ENCODE measurements at regions not wholly inside any gene's neighbourhood (a gene's known extent, or its start where the extent isn't known, plus 50 kb on each side); places are given as distances from the start of the nearest gene placed in this dataset.

DNA sequence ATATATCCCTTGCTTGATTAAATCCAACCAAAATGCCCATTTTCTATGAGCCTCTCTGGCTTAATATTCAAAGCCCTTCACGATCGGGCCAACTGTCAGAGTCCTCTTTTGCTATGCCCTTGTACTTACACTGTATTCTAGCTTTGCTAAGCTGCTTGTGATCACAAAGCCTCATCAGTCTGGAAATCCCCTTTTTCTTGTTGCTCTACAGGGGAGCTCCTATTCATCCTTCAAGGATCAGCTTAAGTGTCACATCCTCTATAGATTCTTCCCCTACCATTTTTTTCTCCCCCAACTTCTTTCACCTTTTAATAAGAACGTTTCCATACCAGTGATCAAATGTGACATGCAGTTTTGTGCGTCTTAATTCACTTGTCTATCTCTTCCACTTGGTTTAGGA, 450.4 kb upstream of the CHD1 start:
- intact Hi-C loops (cut with micrococcal nuclease): no loop called here
- no peaks in the 10 kb centered on the region for H3K79me2 ChIP-seq (ENCODE audit: low read length)
- no peak overlapping the region for H3K4me2 ChIP-seq (ENCODE audit: low read length)
- H3K27ac ChIP-seq (ENCODE audit: low read length): no peak overlapping the region
- no peaks in the 10 kb centered on the region for H3K9me2 ChIP-seq (replicated peaks; ENCODE audit: low read length)
- H3K9me3 ChIP-seq (ENCODE audit: low read length): no peaks in the 10 kb centered on the region
- H3K9ac ChIP-seq (ENCODE audit: low read length): no peak overlapping the region
- H2AFZ ChIP-seq (ENCODE audit: low read length): no peak overlapping the region
- ChIA-PET POLR2A (ENCODE audit: unreplicated experiment) (no interaction called here), CTCF (no interaction called here)
- no peaks in the 10 kb centered on the region for H4K20me1 ChIP-seq (ENCODE audit: low read length)
- H3K36me3 ChIP-seq (ENCODE audit: low read depth, low read length): no peaks in the 10 kb centered on the region
- no peaks in the 10 kb centered on the region for H3K4me1 ChIP-seq (ENCODE audit: insufficient read depth, low read length)
- H3K4me3 ChIP-seq (ENCODE audit: low read length): no peak overlapping the region
- no TSS peak for BruUV-seq (replicated peaks)
- H3K27me3 ChIP-seq (ENCODE audit: low read length): no peaks in the 10 kb centered on the region
- no peak for TF ChIP-seq EZH2phosphoT487 (IDR thresholded peaks at IDR 0.05; ENCODE audit: borderline replicate concordance, low read length)
- TF ChIP-seq EZH2 (IDR thresholded peaks at IDR 0.05; ENCODE audit: low read length, unreplicated experiment): no peak
- TF ChIP-seq CTCF (conservative IDR thresholded peaks at IDR 0.05; ENCODE audit: low read depth, low read length): no peak
- no peaks in the 10 kb centered on the region for H3F3A ChIP-seq (ENCODE audit: low read length, unreplicated experiment)
- DNase-seq (no peak), ATAC-seq (no peak)

DNA sequence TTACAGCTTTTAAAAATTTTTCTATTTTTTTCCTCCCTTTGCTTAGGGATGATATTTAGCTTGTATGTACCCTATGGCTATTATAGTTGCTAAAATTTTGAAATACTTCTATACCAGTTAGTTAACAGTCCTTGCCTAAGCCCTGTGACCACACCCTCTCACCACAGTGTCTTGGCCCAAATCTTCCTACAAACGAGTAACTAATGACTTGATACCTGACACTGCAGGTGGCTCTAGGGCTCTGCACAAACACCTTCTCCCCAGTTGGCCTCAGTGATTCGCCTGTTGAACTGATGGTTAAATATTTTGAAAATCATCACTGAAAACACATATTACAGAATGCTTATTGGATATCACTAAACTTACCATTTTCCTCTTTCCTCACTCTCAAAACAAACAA, 449.6 kb upstream of the CHD1 start:
- no peak for DNase-seq
- Histone ChIP-seq H3K9ac (ENCODE audit: low read length) (no peak overlapping the region), H3K4me2 (ENCODE audit: low read length) (no peak overlapping the region), H3K27me3 (ENCODE audit: low read length) (no peaks in the 10 kb centered on the region), H3K9me2 (replicated peaks; ENCODE audit: low read length) (no peaks in the 10 kb centered on the region), H3K4me3 (ENCODE audit: low read length) (no peak overlapping the region), H4K20me1 (ENCODE audit: low read length) (no peaks in the 10 kb centered on the region), H2AFZ (ENCODE audit: low read length) (no peak overlapping the region), H3K4me1 (ENCODE audit: insufficient read depth, low read length) (no peaks in the 10 kb centered on the region), H3K79me2 (ENCODE audit: low read length) (no peaks in the 10 kb centered on the region), H3F3A (ENCODE audit: low read length, unreplicated experiment) (no peaks in the 10 kb centered on the region), H3K36me3 (ENCODE audit: low read depth, low read length) (no peaks in the 10 kb centered on the region), H3K27ac (ENCODE audit: low read length) (no peak overlapping the region), H3K9me3 (ENCODE audit: low read length) (no peaks in the 10 kb centered on the region)
- intact Hi-C loops (cut with micrococcal nuclease): no loop called here
- BruUV-seq (replicated peaks): no TSS peak
- ATAC-seq: no peak
- ChIA-PET POLR2A (ENCODE audit: unreplicated experiment) (no interaction called here), CTCF (no interaction called here)
- TF ChIP-seq EZH2phosphoT487 (IDR thresholded peaks at IDR 0.05; ENCODE audit: borderline replicate concordance, low read length) (no peak), EZH2 (IDR thresholded peaks at IDR 0.05; ENCODE audit: low read length, unreplicated experiment) (no peak), CTCF (conservative IDR thresholded peaks at IDR 0.05; ENCODE audit: low read depth, low read length) (no peak)

DNA sequence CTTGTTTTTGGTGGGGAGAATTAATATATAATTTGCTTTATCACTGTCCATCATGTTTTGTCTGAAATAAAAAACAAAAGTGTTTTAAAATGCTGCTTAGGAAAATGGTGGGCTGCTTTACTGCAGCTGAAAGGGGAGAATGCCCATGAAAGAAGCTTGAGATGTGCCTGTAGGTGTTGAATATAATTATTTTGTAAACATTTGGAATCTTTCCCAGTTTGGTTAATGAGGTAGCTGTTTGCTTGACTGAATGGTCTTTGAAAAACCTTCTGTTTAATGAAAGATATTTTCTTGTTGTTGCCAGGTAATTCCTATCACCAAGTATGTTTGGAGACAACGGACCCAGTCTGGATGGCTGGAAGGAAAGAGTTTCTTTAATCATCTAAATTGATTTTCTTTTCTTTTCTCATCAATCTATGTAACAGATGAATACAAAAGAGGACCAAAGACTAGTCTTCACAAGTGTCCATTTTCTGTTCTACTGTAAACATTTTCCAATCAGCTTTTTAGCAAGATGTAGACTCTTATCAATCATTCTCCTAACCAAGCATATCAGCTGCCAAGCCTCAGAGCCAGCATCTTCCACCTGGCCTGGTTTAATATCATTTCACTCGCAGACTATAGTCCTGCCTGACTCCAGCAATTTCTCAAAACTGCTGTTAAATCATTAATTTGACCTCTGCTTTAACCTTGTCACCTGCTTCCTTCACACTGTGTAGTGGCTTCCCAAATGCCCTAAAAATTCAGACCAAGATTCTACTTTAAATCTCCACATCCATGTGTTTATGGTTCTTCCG, 441.2 kb upstream of the CHD1 start:
- Histone ChIP-seq H3K9me2 (replicated peaks; ENCODE audit: low read length) (no peaks in the 10 kb centered on the region), H3K79me2 (ENCODE audit: low read length) (no peaks in the 10 kb centered on the region), H3K4me3 (ENCODE audit: low read length) (no peak overlapping the region), H3K4me2 (ENCODE audit: low read length) (no peak overlapping the region), H3K36me3 (ENCODE audit: low read depth, low read length) (no peaks in the 10 kb centered on the region), H4K20me1 (ENCODE audit: low read length) (no peaks in the 10 kb centered on the region), H3K9me3 (ENCODE audit: low read length) (no peaks in the 10 kb centered on the region), H3K9ac (ENCODE audit: low read length) (no peak overlapping the region), H2AFZ (ENCODE audit: low read length) (no peak overlapping the region), H3F3A (ENCODE audit: low read length, unreplicated experiment) (no peaks in the 10 kb centered on the region), H3K27ac (ENCODE audit: low read length) (no peak overlapping the region), H3K27me3 (ENCODE audit: low read length) (no peaks in the 10 kb centered on the region), H3K4me1 (ENCODE audit: insufficient read depth, low read length) (no peaks in the 10 kb centered on the region)
- no TSS peak for BruUV-seq (replicated peaks)
- ChIA-PET CTCF (no interaction called here), POLR2A (ENCODE audit: unreplicated experiment) (no interaction called here)
- DNase-seq (no peak), ATAC-seq (no peak)
- TF ChIP-seq EZH2phosphoT487 (IDR thresholded peaks at IDR 0.05; ENCODE audit: borderline replicate concordance, low read length): no peak
- TF ChIP-seq CTCF (conservative IDR thresholded peaks at IDR 0.05; ENCODE audit: low read depth, low read length): no peak
- TF ChIP-seq EZH2 (IDR thresholded peaks at IDR 0.05; ENCODE audit: low read length, unreplicated experiment): no peak
- intact Hi-C loops (cut with micrococcal nuclease): no loop called here

All from PC-3 (cell line).